ENCODE measurements at regions not wholly inside any gene's neighbourhood (a gene's known extent, or its start where the extent isn't known, plus 50 kb on each side); places are given as distances from the start of the nearest gene placed in this dataset.

DNA sequence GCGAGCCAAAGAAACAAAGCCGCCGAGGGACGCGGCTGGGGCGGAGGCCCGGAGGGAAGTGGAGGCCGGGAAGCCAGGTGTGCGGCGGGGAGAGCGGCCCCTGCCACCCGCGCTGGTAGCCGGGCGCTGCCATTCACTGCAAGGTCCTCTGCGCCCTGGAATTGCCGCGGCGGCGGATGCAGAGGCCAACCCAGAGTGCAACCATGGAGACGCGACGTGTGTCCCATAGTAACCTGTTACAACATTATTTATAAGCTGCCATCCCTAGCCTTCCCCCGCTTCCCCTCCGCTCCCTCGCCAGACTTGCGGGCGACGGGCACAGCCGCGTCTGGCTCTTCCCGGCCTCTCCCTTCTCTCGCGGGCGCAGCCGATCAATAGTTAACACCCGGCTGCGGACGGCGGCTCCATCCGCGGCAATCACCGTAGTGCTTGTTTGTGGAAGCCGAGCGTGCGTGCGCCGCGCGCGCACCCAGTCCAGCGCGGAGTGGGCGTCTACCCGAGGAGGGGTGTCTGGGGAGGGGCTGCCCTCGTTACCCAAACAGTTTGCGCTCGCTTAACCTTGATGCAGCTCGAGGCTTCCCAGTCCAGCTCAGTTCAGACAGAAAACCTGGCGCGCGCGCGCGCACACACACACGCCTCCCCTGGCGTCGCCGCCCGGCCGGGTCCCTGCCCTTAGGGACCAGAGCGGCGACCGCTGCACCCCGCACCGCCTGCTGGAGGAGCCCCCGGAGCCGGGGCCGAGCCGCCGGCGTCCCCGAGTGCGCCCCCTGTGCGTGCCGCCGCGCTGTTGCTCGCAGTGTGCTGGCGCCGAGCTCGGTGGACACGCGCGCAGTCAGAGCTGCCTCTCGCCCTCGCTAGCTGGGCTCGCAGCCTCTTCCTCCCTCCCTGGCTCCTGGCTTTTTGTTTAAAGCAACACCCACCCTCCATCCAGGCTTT, 165.4 kb upstream of the DPP6 start:
- TF ChIP-seq, protein P1, sequence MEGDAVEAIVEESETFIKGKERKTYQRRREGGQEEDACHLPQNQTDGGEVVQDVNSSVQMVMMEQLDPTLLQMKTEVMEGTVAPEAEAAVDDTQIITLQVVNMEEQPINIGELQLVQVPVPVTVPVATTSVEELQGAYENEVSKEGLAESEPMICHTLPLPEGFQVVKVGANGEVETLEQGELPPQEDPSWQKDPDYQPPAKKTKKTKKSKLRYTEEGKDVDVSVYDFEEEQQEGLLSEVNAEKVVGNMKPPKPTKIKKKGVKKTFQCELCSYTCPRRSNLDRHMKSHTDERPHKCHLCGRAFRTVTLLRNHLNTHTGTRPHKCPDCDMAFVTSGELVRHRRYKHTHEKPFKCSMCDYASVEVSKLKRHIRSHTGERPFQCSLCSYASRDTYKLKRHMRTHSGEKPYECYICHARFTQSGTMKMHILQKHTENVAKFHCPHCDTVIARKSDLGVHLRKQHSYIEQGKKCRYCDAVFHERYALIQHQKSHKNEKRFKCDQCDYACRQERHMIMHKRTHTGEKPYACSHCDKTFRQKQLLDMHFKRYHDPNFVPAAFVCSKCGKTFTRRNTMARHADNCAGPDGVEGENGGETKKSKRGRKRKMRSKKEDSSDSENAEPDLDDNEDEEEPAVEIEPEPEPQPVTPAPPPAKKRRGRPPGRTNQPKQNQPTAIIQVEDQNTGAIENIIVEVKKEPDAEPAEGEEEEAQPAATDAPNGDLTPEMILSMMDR (IDR thresholded peaks at IDR 0.05) = no peak
- TF ChIP-seq POLR2A (IDR thresholded peaks at IDR 0.05) = no peak
